ENCODE measurements at regions not wholly inside any gene's neighbourhood (a gene's known extent, or its start where the extent isn't known, plus 50 kb on each side); places are given as distances from the start of the nearest gene placed in this dataset.
"Not testable (repeated sequence)": the region's sequence is repeated elsewhere in the genome, so short reads cannot be mapped to it uniquely, and the experiment has no call there.

DNA sequence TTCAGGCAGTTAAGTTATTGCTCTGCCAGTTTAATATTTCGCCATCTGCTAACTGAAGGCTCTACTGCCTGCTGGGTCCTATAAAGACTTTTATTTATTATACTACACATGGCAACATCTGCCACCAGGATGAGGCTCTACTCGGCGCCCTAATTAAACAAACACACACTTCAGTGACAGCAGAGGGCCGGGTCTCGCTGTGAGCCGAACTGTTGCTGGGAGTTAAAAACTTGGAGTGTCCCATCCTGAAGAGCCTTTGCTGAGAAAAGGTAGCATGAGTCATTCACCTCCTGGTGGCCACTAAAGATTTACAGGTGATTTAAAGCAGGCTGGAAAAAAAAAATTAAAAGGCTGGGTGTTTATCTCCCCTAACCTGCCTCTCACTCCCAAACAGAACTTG lies 183.7 kb downstream of the NPIPA8 start:
- in situ Hi-C loops (cut with HindIII; ENCODE audit: low sequenced_read_pairs), result not testable (repeated sequence)

DNA sequence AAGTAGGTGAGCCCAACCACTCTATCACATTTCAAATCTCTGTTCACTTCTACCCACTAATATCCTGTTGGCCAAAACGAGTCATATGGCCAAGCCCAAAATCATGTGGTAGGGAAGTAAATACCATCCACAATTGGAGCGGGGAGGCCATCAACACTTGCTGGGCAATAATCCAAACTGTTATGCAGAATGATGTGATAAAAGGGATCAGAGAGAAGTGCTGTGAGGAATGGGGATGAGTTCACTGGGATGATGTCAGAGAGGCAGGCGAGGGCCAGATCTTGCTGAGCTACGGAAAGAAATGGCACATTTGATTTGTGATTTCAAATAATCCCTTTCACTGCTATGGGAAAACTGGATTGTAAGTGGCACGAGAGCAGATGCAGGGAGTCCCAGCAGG lies 188.4 kb downstream of the NPIPA8 start:
- in situ Hi-C loops (cut with HindIII; ENCODE audit: low sequenced_read_pairs), result not testable (repeated sequence)

- in situ Hi-C loops (cut with HindIII; ENCODE audit: low sequenced_read_pairs), result not testable (repeated sequence)
Measured at GRCh38 chr16:18146601-18147142, 189.9 kb downstream of the NPIPA8 start.

GRCh38 chr16:18142066-18142465 lies 194.5 kb downstream of the NPIPA8 start:
- in situ Hi-C loops (cut with HindIII; ENCODE audit: low sequenced_read_pairs), result not testable (repeated sequence)

DNA sequence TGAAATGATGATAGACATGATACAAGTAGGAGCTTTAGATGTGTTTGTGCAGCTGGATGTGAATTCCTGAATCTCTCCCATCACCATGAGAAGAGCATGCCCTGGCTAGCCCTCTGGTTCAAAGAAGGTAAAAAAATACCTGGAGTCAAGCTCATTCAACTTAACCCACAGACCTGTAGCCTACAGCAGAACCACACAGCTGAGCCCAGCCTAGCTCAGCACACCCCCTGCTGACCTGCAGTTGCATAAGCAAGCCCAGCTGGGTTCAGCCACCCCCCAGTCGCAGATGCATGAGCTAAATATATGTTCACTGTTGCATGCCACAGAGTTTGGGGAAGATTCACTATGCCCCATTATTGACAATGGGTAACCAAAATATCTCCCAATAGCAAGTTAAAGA lies 200.2 kb downstream of the NPIPA8 start:
- in situ Hi-C loops (cut with HindIII; ENCODE audit: low sequenced_read_pairs), result not testable (repeated sequence)

DNA sequence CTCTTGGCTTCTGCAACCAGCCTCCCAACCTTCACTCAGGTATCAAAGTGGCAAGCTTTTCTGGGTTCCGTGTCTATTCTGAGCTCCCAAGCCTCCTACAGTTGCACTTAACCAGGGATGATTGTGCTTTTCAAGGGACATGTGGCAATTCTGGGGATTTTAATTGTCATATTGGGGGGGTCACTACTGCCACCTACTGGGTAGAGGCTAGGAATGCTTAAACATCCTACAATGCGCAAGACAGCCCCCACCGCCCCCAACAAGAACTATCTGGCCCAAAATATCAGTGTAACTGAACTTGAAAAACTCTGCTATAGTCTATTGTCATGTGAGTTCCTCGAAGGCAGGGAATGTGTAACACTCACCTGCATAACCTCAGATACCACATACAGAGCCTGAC lies 201.5 kb downstream of the NPIPA8 start:
- in situ Hi-C loops (cut with HindIII; ENCODE audit: low sequenced_read_pairs), result not testable (repeated sequence)

DNA sequence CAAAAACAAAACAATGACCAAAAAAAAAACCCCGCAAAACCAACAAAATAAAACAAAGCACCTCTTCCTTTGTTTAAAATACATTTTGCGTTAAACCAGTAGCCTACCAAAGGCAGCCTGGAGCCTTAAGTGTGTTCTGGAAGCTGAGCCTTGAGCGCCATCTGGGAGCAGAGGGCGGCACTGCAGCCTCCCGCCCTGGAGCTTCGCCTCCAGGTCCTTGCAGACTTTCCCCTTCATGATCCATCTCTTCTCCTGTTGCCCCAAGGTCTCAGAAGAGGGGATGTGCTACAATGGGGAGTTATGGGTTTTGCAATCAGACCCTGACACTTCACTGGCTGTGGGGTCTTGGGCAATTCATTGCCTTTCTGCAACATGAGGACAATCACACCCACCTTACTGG lies 204.9 kb downstream of the NPIPA8 start:
- in situ Hi-C loops (cut with HindIII; ENCODE audit: low sequenced_read_pairs), result not testable (repeated sequence)

- in situ Hi-C loops (cut with HindIII; ENCODE audit: low sequenced_read_pairs), result not testable (repeated sequence)
Measured at GRCh38 chr16:18130478-18131120, 205.9 kb downstream of the NPIPA8 start.

- in situ Hi-C loops (cut with HindIII; ENCODE audit: low sequenced_read_pairs), result not testable (repeated sequence)
Measured at GRCh38 chr16:18127033-18127432, 209.5 kb downstream of the NPIPA8 start.

DNA sequence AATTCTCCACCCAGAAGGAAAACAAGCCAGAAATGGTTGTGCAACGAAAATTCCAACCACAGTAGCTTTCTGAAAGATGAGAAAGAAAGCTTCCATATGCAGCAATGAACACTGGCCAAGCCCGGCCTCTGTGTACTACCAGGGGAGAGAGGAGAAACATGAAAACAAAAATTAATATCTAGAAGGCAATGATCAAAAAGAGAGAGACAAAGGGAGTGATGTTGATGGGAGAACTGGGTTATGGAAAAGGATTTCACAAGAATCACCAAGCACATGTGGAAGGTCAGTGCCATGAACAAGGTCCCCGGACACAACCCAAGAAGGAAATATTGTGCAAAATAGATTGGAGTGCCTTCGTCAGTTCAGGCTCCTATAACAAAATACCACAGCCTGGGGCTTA lies 217.4 kb downstream of the NPIPA8 start:
- in situ Hi-C loops (cut with HindIII; ENCODE audit: low sequenced_read_pairs), result not testable (repeated sequence)

GRCh38 chr16:18118684-18119083 lies 217.9 kb downstream of the NPIPA8 start:
- in situ Hi-C loops (cut with HindIII; ENCODE audit: low sequenced_read_pairs), result not testable (repeated sequence)

DNA sequence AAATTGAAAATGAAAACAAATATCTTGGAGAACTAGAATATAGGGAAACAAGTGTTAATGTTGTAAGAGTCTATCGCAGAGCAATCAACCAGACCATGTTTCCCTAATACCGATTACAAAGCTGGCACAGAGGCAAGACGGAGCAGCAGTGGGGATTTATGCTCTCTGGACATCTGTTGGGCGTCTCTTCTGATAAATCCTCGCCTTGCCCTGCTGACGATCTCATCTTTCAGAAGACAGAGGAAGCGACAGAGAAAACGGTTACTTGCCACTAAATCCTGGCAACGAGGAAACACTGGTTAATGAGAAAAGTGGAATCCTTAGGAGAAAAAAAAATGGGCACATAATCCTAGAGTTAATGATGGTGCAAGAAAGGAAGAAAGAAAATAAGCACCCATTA lies 218.5 kb downstream of the NPIPA8 start:
- in situ Hi-C loops (cut with HindIII; ENCODE audit: low sequenced_read_pairs), result not testable (repeated sequence)

- in situ Hi-C loops (cut with HindIII; ENCODE audit: low sequenced_read_pairs), result not testable (repeated sequence)
Measured at GRCh38 chr16:18104412-18104811, 232.1 kb downstream of the NPIPA8 start.

GRCh38 chr16:18101077-18101476 lies 235.5 kb downstream of the NPIPA8 start:
- in situ Hi-C loops (cut with HindIII; ENCODE audit: low sequenced_read_pairs), result not testable (repeated sequence)

- in situ Hi-C loops (cut with HindIII; ENCODE audit: low sequenced_read_pairs), result not testable (repeated sequence)
Measured at GRCh38 chr16:18092605-18093004, 243.9 kb downstream of the NPIPA8 start.

DNA sequence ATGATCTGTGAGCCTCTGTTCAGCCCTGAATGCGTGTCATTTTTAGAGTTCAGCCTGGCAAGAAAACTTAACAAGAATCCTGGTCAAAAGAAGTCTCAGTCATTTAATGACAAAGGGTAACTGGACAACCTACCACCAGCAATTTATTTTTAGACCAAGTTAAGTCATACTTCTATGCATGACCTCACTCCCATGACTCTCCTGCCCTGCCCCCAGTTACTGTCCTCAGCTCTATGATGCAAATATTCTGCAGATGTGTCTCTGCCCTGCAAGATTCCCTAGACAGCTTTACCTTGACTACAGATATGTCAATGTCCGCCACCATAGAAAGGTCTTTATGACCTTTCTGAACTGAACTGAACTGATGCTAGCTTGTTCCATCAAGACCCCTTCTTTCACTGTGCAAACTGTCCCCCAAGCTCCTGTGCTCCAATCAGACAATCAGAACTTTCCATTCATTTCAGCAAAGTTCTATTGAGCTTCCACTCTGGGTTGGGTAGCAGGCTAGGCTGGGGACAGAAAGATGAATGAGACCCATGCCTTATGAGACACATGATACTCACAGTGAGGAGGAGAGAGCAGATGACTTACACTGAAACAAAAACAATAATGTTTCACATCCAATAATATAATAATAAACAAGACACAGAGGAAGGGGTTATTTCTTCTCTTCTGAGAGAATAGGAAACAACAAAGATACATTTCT lies 255.7 kb downstream of the NPIPA8 start:
- in situ Hi-C loops (cut with HindIII; ENCODE audit: low sequenced_read_pairs), result not testable (repeated sequence)

GRCh38 chr16:18077910-18078309 lies 258.6 kb downstream of the NPIPA8 start:
- in situ Hi-C loops (cut with HindIII; ENCODE audit: low sequenced_read_pairs), result not testable (repeated sequence)

DNA sequence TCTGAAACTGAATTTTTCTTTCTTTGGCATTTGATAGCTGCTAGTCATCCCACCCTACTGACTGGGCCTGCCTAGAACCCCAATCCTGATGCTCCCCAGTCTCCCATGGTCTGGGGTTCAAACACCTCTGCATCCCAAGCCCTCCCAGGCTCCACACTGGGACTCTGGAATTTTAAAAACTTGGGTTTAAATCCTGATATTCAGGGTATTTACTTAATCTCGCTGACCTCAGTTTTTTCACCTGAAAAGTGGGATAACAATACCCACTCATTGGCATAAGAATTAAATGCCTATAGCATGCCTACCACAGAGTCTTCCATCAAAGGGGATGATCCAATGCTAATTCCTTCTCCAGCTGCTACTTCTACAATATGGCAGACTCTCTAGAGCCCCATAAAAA lies 264.4 kb downstream of the NPIPA8 start:
- in situ Hi-C loops (cut with HindIII; ENCODE audit: low sequenced_read_pairs), result no loop called here

DNA sequence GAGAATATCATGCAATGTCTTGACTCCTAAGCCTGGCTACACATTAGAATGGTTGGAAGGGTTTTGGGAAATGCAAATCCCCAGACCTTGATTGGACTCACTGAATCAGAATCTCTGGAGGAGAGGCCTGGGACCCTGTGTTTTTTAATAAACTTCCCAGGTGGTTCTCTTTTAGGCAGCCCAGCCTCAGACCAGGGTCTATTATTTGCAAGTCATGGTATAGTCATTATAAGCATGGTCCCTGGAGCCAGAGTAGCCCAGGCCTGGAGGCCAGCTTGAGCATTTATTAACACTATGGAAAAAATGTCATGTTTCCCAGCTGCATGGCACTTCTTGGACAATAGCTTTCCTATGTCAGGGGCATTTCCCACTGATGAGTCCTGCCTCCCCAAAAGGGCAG lies 266.9 kb downstream of the NPIPA8 start:
- in situ Hi-C loops (cut with HindIII; ENCODE audit: low sequenced_read_pairs), result no loop called here

GRCh38 chr16:18068477-18068876 lies 268.1 kb downstream of the NPIPA8 start:
- in situ Hi-C loops (cut with HindIII; ENCODE audit: low sequenced_read_pairs), result no loop called here

DNA sequence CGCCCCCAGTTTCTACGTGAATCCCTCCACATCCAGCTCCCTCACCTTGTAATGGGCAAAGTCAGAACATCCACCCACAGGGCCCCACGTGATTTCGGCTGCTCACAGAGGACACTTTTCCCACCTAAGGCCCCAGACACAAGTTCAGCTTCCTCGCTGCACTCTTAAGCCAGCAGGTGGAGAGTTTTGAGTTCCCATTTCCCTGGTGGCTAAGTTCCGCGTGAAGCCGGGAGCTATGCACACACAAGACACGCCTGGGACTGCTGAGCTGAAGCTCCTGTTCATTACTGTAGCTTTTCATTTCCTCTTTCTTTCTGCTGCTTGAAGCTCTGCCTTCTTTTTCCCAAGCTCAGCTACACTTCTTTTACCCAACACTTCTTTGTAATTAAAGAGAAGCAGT lies 273.8 kb downstream of the NPIPA8 start:
- in situ Hi-C loops (cut with HindIII; ENCODE audit: low sequenced_read_pairs), result no loop called here

DNA sequence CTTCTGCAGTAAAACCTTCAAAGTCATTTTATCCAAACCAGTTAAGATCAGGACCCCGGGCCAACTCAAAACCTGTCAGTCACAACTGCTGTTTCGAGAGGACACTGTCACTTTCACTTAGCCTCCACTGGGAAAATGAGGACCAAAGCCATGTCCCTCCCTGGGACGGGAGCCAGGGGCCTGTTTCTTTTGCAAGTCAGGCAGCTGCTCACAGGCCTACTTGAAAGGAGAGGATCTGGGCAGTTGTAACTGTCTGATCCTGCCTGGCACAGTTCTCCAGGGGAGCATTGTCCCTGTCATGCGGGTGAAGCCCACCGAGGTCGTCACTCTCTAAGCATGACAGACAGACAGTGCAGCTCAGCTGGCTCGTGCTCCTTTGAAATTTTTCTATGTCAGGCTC lies 276.2 kb downstream of the NPIPA8 start:
- in situ Hi-C loops (cut with HindIII; ENCODE audit: low sequenced_read_pairs), result no loop called here

All from endothelial cell of hepatic sinusoid (primary cell).